Cardiac muscle cell (in vitro differentiated cells and primary cell): ENCODE measurements at regions not wholly inside any gene's neighbourhood (a gene's known extent, or its start where the extent isn't known, plus 50 kb on each side); places are given as distances from the start of the nearest gene placed in this dataset.

Experiments used
- DNase-seq, 2 donors: peaks; one replicate each; pipeline versions ENCODE4 v3.0.0 to v3.0.0-alpha.2; 2010 to 2017; ENCODE audit warnings: low read depth in 1 of 2, low spot score in 1 of 2
- H3K27ac ChIP-seq: fragments of 200-600 bp; sonication (generic); 2 replicates; pipeline ENCODE4 v1.5.1; 2016
- H3K27me3 ChIP-seq: fragments of 200-600 bp; sonication (generic); 2 replicates; pipeline ENCODE4 v1.6.0; 2016; ENCODE audit warnings: control low read depth
- H3K36me3 ChIP-seq: fragments of 200-600 bp; sonication (generic); 2 replicates; pipeline ENCODE4 v1.5.1; 2016; ENCODE audit warnings: control low read depth
- H3K4me1 ChIP-seq: fragments of 200-600 bp; sonication (generic); 2 replicates; pipeline ENCODE4 v1.8.1; 2017; ENCODE audit warnings: low read depth, mild to moderate bottlenecking, mixed run types
- H3K4me3 ChIP-seq: fragments of 200-600 bp; sonication (generic); 2 replicates; pipeline ENCODE4 v1.5.1; 2016; ENCODE audit warnings: mild to moderate bottlenecking
- H3K9me3 ChIP-seq: fragments of 200-600 bp; sonication (generic); 2 replicates; pipeline ENCODE4 v1.5.1; 2017; ENCODE audit warnings: low read depth, mild to moderate bottlenecking, control low read depth
- TF ChIP-seq, protein P1 (sequence below): IDR thresholded peaks from 2 replicates; pipeline ENCODE4 v1.5.1; 2012; ENCODE audit warnings: low read depth, mild to moderate bottlenecking, low read length

DNA sequence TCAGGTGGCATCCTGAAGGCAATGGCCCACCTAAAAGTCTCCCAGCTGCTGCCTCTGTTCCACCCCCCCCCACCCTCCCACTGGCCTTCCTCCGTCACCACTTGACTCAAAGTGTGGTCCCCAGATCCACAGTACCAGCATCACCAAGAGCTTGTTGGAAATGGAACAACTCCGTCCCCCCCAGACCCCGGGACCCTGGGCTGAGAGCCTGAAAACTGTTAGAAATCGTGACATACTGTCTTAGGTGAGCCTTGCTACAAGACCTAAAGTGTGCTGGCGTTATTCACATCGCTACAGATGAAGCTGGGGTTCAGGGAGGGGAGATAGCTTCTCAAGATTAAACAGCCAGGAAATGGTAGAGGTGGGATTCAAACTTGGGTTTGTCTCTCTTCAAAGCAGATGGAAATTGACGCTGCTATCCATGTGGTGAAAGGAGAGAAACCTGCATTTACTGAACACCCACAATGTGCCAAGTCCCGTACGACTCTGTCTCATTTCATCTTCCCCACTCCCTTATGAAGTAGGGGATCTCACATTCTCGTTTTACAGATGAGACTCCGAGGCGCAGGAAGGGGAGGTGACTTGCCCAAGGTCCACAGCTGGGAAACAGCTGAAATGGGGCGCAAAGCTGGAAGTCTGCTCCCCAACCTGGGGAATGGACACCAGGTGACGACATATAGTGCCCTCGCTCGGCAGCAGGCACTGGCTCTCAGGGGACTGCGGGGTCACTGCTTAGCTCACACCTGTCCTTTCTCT is 52.8 kb upstream of the IFFO2 start:
- Histone ChIP-seq H3K9me3 (no peaks in the 10 kb centered on the region), H3K36me3 (no peaks in the 10 kb centered on the region), H3K4me1 (peaks cover 9% of the 10 kb centered on the region), H3K27me3 (no peaks in the 10 kb centered on the region), H3K27ac (no peak overlapping the region), H3K4me3 (no peak overlapping the region)
- DNase-seq, result no peak
- TF ChIP-seq, protein P1, sequence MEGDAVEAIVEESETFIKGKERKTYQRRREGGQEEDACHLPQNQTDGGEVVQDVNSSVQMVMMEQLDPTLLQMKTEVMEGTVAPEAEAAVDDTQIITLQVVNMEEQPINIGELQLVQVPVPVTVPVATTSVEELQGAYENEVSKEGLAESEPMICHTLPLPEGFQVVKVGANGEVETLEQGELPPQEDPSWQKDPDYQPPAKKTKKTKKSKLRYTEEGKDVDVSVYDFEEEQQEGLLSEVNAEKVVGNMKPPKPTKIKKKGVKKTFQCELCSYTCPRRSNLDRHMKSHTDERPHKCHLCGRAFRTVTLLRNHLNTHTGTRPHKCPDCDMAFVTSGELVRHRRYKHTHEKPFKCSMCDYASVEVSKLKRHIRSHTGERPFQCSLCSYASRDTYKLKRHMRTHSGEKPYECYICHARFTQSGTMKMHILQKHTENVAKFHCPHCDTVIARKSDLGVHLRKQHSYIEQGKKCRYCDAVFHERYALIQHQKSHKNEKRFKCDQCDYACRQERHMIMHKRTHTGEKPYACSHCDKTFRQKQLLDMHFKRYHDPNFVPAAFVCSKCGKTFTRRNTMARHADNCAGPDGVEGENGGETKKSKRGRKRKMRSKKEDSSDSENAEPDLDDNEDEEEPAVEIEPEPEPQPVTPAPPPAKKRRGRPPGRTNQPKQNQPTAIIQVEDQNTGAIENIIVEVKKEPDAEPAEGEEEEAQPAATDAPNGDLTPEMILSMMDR, result no peak

DNA sequence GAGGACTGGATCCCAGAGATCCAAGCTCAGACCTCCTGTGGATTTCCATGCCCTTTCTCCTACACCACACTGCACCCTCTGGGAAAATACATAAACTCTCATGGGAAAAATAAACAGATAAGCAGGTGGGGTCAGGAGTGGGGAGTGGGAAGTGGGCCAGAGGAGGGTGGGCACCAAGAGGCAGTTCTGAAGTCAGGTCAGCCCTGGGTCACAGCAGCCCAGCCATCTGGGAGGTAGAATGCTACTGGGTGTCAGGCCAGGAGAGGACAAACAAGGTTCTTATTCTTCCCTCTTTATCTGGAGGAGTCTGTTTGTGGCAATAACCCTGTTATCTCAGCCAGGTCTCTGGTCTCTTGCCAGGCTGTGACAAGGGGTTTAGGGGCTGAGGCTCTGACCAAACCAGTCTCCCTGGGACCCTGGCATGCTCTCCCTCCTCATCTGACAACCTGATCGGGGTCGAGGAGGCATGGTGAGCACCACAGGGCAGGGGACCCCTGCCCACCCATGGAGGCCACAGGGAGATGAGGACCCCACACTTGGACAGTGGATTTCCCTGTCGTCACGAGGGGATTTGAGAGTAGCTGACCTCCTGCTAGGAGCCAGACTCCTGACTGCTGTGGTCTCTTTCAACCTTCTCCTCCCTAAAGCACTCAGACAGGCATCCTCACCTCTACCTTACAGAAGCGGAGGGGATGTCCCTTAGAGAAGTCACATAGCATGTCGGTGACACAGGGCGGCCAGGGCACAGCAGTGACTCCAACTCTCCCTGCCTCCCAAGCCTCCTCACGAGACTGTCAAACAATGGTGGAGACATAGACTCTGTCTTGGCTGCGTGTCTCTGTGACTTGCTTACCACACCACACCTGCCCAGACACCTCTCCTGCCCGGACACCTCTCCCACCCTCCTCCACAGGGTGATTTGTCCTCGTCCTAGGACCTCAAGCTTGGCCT is 51.3 kb upstream of the IFFO2 start:
- TF ChIP-seq, protein P1, result no peak
- H3K36me3 ChIP-seq, result no peaks in the 10 kb centered on the region
- no peaks in the 10 kb centered on the region for H3K9me3 ChIP-seq
- H3K27me3 ChIP-seq, result no peaks in the 10 kb centered on the region
- no peak for DNase-seq
- no peak overlapping the region for H3K4me3 ChIP-seq
- H3K4me1 ChIP-seq, result peaks cover 9% of the 10 kb centered on the region
- no peak overlapping the region for H3K27ac ChIP-seq

DNA sequence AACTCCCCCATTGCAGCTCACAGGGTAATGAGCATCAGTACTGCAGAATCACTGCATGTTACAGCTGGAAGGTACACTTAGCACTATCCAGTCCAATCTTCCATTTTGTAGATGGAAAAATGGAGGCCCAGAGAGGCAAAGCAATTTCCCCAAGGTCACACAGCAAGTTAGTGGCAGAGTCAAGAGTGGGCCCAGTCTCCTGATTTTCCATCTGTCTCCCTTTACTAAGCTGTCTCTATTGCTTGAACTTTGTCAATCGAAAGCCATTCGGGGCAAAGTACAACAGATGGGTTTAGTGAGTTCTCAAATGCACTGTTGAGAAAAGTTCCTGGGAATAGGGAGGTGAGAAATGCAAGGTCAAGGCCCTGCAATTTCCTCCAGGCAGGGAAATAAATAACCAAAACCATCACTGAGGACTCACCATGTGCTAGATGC is 50.4 kb upstream of the IFFO2 start:
- H3K36me3 ChIP-seq, result no peaks in the 10 kb centered on the region
- H3K27ac ChIP-seq, result no peak overlapping the region
- DNase-seq, result no peak
- no peaks in the 10 kb centered on the region for H3K27me3 ChIP-seq
- TF ChIP-seq, protein P1, result no peak
- no peaks in the 10 kb centered on the region for H3K9me3 ChIP-seq
- peaks cover 9% of the 10 kb centered on the region for H3K4me1 ChIP-seq
- H3K4me3 ChIP-seq, result no peak overlapping the region
